GM12878 (cell line): ENCODE measurements at regions not wholly inside any gene's neighbourhood (a gene's known extent, or its start where the extent isn't known, plus 50 kb on each side); places are given as distances from the start of the nearest gene placed in this dataset.

ENCODE experiments used
- ATAC-seq: fragments of 200-7000 bp; cut with Tn5 transposase; 3 replicates; pipeline ENCODE4 v1.9.1; 2020; ENCODE audit warnings: mild to moderate bottlenecking, moderate library complexity
- BruUV-seq: library from RNA; stranded (reverse); fragments of 400-500 nt; replicated peaks from 2 replicates; lab custom pipeline; 2021; lab: Mats Ljungman, UMichigan
- CTCF ChIA-PET: fragments of 300-600 bp; sonication (Branson Sonifier 250); formaldehyde crosslinking; extraction: SDS; loops from one replicate; lab custom pipeline; 2021; ENCODE audit warnings: inconsistent platforms; lab: Yijun Ruan, JAX
- POLR2A ChIA-PET: fragments of 350-600 bp; formaldehyde crosslinking; extraction: SDS; loops from one replicate; lab custom pipeline; 2021; ENCODE audit warnings: inconsistent platforms; lab: Charles Lee
- RAD21 ChIA-PET: fragments of 300-600 bp; sonication (Branson Sonifier 250); formaldehyde crosslinking; loops from one replicate; lab custom pipeline; 2023; ENCODE audit warnings: antibody characterized with exemption; ENCODE audit not compliant: unreplicated experiment; lab: Charles Lee
- SMC1A ChIA-PET: fragments of 300-600 bp; sonication (Branson Sonifier 250); formaldehyde crosslinking; loops from one replicate; lab custom pipeline; 2023; ENCODE audit not compliant: unreplicated experiment, uncharacterized antibody; lab: Charles Lee
- DNase-seq: peaks from one replicate; pipeline ENCODE4 v3.0.0-alpha.2; 2011; ENCODE audit warnings: low read depth, low spot score
- FAIRE-seq: peaks from 3 replicates; lab custom pipeline; 2011; peaks lifted over from hg19 to GRCh38; lab: Jason Lieb, UNC
- H2AFZ ChIP-seq: 2 replicates; pipeline ENCODE4 v1.6.0; 2011; ENCODE audit warnings: low read depth, low read length, control low read depth; ENCODE audit not compliant: control insufficient read depth
- H3K27ac ChIP-seq: 2 replicates; pipeline ENCODE4 v1.5.1; 2011; ENCODE audit warnings: control low read depth; ENCODE audit not compliant: control insufficient read depth, insufficient read depth
- H3K27me3 ChIP-seq, 2 experiments: replicated peaks in 1 of 2; 2 replicates each; pipeline versions ENCODE4 v1.6.0 to v1.6.1; 2011; ENCODE audit warnings: low read length in 1 of 2; ENCODE audit not compliant: control insufficient read depth in 2 of 2, insufficient read depth in 2 of 2
- H3K36me3 ChIP-seq, 2 experiments: 2 replicates each; pipeline ENCODE4 v1.5.1; 2011; ENCODE audit warnings: low read length in 1 of 2; ENCODE audit not compliant: control insufficient read depth in 2 of 2, insufficient read depth in 2 of 2
- H3K4me1 ChIP-seq: 2 replicates; pipeline ENCODE4 v1.6.1; 2011; ENCODE audit warnings: mild to moderate bottlenecking, low read length, moderate library complexity, mixed read lengths; ENCODE audit not compliant: control insufficient read depth, insufficient read depth
- H3K4me2 ChIP-seq: 2 replicates; pipeline ENCODE4 v1.6.0; 2011; ENCODE audit warnings: control low read depth; ENCODE audit not compliant: control insufficient read depth, insufficient read depth
- H3K4me3 ChIP-seq: fragments of 200-600 bp; sonication (generic); 2 replicates; pipeline ENCODE4 v1.5.1; 2016
- H3K79me2 ChIP-seq: 2 replicates; pipeline ENCODE4 v1.6.0; 2011; ENCODE audit warnings: low read length; ENCODE audit not compliant: control insufficient read depth, insufficient read depth
- H3K9ac ChIP-seq: 2 replicates; pipeline ENCODE4 v1.8.0; 2011; ENCODE audit warnings: low read length, control low read depth, mixed read lengths; ENCODE audit not compliant: control insufficient read depth, insufficient read depth
- H3K9me3 ChIP-seq: replicated peaks from 3 replicates; pipeline ENCODE4 v1.5.1; 2011; ENCODE audit warnings: mild to moderate bottlenecking, low read length; ENCODE audit not compliant: control insufficient read depth, insufficient read depth
- H4K20me1 ChIP-seq: 2 replicates; pipeline ENCODE4 v1.6.0; 2011; ENCODE audit not compliant: control insufficient read depth, insufficient read depth
- BCL3 ChIP-seq: IDR thresholded peaks from 2 replicates; pipeline ENCODE4 v1.6.1; 2011; ENCODE audit warnings: borderline replicate concordance, low read depth, mild to moderate bottlenecking, moderate library complexity, low read length; ENCODE audit not compliant: insufficient read depth, poor library complexity, severe bottlenecking
- CBFB ChIP-seq: IDR thresholded peaks from 2 replicates; pipeline ENCODE4 v1.6.1; 2016; ENCODE audit warnings: antibody characterized with exemption, low read depth
- EZH2 ChIP-seq: IDR thresholded peaks from 2 replicates; pipeline ENCODE4 v1.6.1; 2012; ENCODE audit warnings: low read depth, mild to moderate bottlenecking, control low read depth, inconsistent platforms, low read length, borderline replicate concordance; ENCODE audit not compliant: control insufficient read depth
- FOXM1 ChIP-seq: IDR thresholded peaks from 2 replicates; pipeline ENCODE4 v1.6.1; 2012; ENCODE audit warnings: low read depth, mild to moderate bottlenecking, inconsistent platforms, low read length, moderate library complexity
- JUNB ChIP-seq: IDR thresholded peaks from 2 replicates; pipeline ENCODE4 v1.6.1; 2016; ENCODE audit warnings: antibody characterized with exemption, mild to moderate bottlenecking
- PBX3 ChIP-seq: IDR thresholded peaks from 2 replicates; pipeline ENCODE4 v1.6.1; 2011; ENCODE audit warnings: mild to moderate bottlenecking, low read depth, low read length, moderate library complexity; ENCODE audit not compliant: insufficient replicate concordance
- RAD21 ChIP-seq: IDR thresholded peaks from 2 replicates; pipeline ENCODE4 v1.6.1; 2011; ENCODE audit warnings: mild to moderate bottlenecking, low read depth, low read length, moderate library complexity; ENCODE audit not compliant: insufficient read depth
- SMAD1 ChIP-seq: fragments of 450-650 bp; IDR thresholded peaks from 2 replicates; pipeline ENCODE4 v1.6.1; 2018; ENCODE audit warnings: mild to moderate bottlenecking, low read depth; ENCODE audit not compliant: partially characterized antibody
- SMAD5 ChIP-seq: IDR thresholded peaks from 2 replicates; pipeline ENCODE4 v1.6.1; 2016; ENCODE audit warnings: antibody characterized with exemption, low read depth
- SRF ChIP-seq, 2 experiments: IDR thresholded peaks; 2 replicates each; pipeline ENCODE4 v1.6.1; 2011; ENCODE audit warnings: low read depth in 2 of 2, low read length in 2 of 2, mild to moderate bottlenecking in 1 of 2, moderate library complexity in 1 of 2
- WGBS: methylation state at CpG from one replicate; pipeline ENCODE4 v1.1.6; 2016; ENCODE audit warnings: low lambda C conversion rate; ENCODE audit not compliant: insufficient replicate concordance, insufficient coverage; ENCODE audit errors: missing lambda C conversion rate; 5-methylcytosine and 5-hydroxymethylcytosine counted together
- in situ Hi-C: fragments of 300-500 bp; cut with MboI; formaldehyde crosslinking; loops from 9 replicates; pipeline ENCODE4 v1.14.3; 2018; ENCODE audit warnings: mixed read lengths
- intact Hi-C: fragments of 100-400 bp; cut with micrococcal nuclease; formaldehyde crosslinking; loops from one replicate; pipeline ENCODE4 v1.14.2; 2022; ENCODE audit not compliant: unreplicated experiment

- DNase-seq (no peak), ATAC-seq (no peak), FAIRE-seq (no peak)
- Histone ChIP-seq H3K4me2 (no peak overlapping the region), H3K36me3 (no peaks in the 10 kb centered on the region), H3K27me3 (no peaks in the 10 kb centered on the region), H3K9me3 (no peaks in the 10 kb centered on the region), H3K9ac (no peak overlapping the region), H3K27ac (no peak overlapping the region), H4K20me1 (no peaks in the 10 kb centered on the region), H3K79me2 (no peaks in the 10 kb centered on the region), H3K4me1 (no peaks in the 10 kb centered on the region), H3K4me3 (no peak overlapping the region), H2AFZ (no peak overlapping the region)
- TF ChIP-seq FOXM1 (no peak), CBFB (no peak), PBX3 (no peak), JUNB (no peak), SRF (IDR thresholded peaks at IDR 0.05; ENCODE audit: low read depth in 2 of 2, low read length in 2 of 2) (no peak), BCL3 (no peak), SMAD5 (no peak), RAD21 (no peak), SMAD1 (no peak), EZH2 (no peak)
- ChIA-PET RAD21 (no interaction called here), POLR2A (no interaction called here), CTCF (no interaction called here), SMC1A (no interaction called here)
- in situ Hi-C loops: no loop called here
- intact Hi-C loops: no loop called here
- no TSS peak for BruUV-seq
- whole genome bisulfite sequencing: 0% methylated on average over 1 of the region's 1 CpG
Observed at GRCh38 chr12:86379337-86379736, 123.1 kb upstream of the MGAT4C start.
